Gastrocnemius medialis (tissue), 4 donors: ENCODE measurements at regions not wholly inside any gene's neighbourhood (a gene's known extent, or its start where the extent isn't known, plus 50 kb on each side); places are given as distances from the start of the nearest gene placed in this dataset.
"Not testable (repeated sequence)": the region's sequence is repeated elsewhere in the genome, so short reads cannot be mapped to it uniquely, and the experiment has no call there.

Source experiments
- ATAC-seq, 2 donors: fragments of 150-250 bp; one replicate each; pipeline ENCODE4 v1.9.1; 2016
- DNase-seq, 2 donors: peaks; one replicate each; pipeline ENCODE4 v3.0.0-alpha.2; 2019
- H3K27ac ChIP-seq, 4 donors: fragments of 200-600 bp; sonication (generic); 1 replicate in 1 of 4; 2 replicates in 3 of 4; pipeline ENCODE4 v1.5.1; 2016 to 2018; ENCODE audit warnings: mild to moderate bottlenecking in 2 of 4, moderate library complexity in 1 of 4
- H3K27me3 ChIP-seq, 3 donors: fragments of 200-600 bp; sonication (generic) in 2 of 3; 1 replicate in 1 of 3; 2 replicates in 2 of 3; pipeline versions ENCODE4 v1.5.1 to v1.6.0; 2016 to 2019; ENCODE audit warnings: mild to moderate bottlenecking in 1 of 3, moderate library complexity in 1 of 3
- H3K36me3 ChIP-seq, 2 donors: fragments of 200-600 bp; sonication (generic) in 1 of 2; one replicate each; pipeline ENCODE4 v1.5.1; 2017 to 2018
- H3K4me1 ChIP-seq, 2 donors: fragments of 200-600 bp; sonication (generic) in 1 of 2; one replicate each; pipeline ENCODE4 v1.5.1; 2016 to 2017; ENCODE audit warnings: mild to moderate bottlenecking in 2 of 2
- H3K4me3 ChIP-seq, 4 donors: fragments of 200-600 bp; sonication (generic) in 3 of 4; 1 replicate in 1 of 4; 2 replicates in 3 of 4; pipeline ENCODE4 v1.5.1; 2016 to 2019; ENCODE audit warnings: mild to moderate bottlenecking in 2 of 4
- H3K9me3 ChIP-seq, 3 donors: fragments of 200-600 bp; sonication (generic) in 2 of 3; 1 replicate in 1 of 3; 2 replicates in 2 of 3; pipeline ENCODE4 v1.5.1; 2016 to 2019
- CTCF ChIP-seq, 5 experiments: fragments of 450-650 bp in 3 of 5; fragments of 200-600 bp in 2 of 5; sonication (generic) in 2 of 5; IDR thresholded peaks in 4 of 5; conservative IDR thresholded peaks in 1 of 5; 1 replicate in 4 of 5; 2 replicates in 1 of 5; pipeline ENCODE4 v1.5.1; 2016 to 2019; ENCODE audit warnings: antibody characterized with exemption in 5 of 5, mild to moderate bottlenecking in 3 of 5, moderate library complexity in 3 of 5
- POLR2A ChIP-seq, 2 donors: fragments of 450-650 bp; IDR thresholded peaks; one replicate each; pipeline ENCODE4 v1.6.1; 2017; ENCODE audit warnings: antibody characterized with exemption in 2 of 2, mild to moderate bottlenecking in 2 of 2, moderate library complexity in 2 of 2
- in situ Hi-C, 4 donors: fragments of 200-750 bp; cut with MboI; loops; one replicate each; pipeline versions ENCODE4 v1.15.0 to v1.8.0; 2017; ENCODE audit warnings: low sequenced_read_pairs in 4 of 4
- intact Hi-C: fragments of 100-400 bp; cut with DNase I; formaldehyde crosslinking; loops from one replicate; pipeline ENCODE4 v1.15.1; 2023; ENCODE audit warnings: low total_unique reads

GRCh38 chr5:116731432-116731831 lies 156.8 kb upstream of the SEMA6A start:
- DNase-seq (no peak), ATAC-seq (no peak)
- Histone ChIP-seq H3K4me1 (no peaks in the 10 kb centered on the region), H3K36me3 (no peaks in the 10 kb centered on the region), H3K27me3 (no peaks in the 10 kb centered on the region), H3K27ac (no peak overlapping the region), H3K4me3 (no peak overlapping the region), H3K9me3 (no peaks in the 10 kb centered on the region)
- intact Hi-C loops = no loop called here
- TF ChIP-seq POLR2A (IDR thresholded peaks at IDR 0.05) (no peak), CTCF (IDR thresholded peaks at IDR 0.05 in 4 of 5, conservative IDR thresholded peaks at IDR 0.05 in 1 of 5) (no peak)
- in situ Hi-C loops = no loop called here

GRCh38 chr5:116730706-116731105 lies 156.1 kb upstream of the SEMA6A start:
- intact Hi-C loops = no loop called here
- Histone ChIP-seq H3K36me3 (no peaks in the 10 kb centered on the region), H3K27me3 (no peaks in the 10 kb centered on the region)

GRCh38 chr5:116730185-116730584 lies 155.6 kb upstream of the SEMA6A start:
- in situ Hi-C loops = no loop called here
- TF ChIP-seq POLR2A (IDR thresholded peaks at IDR 0.05) = no peak
- TF ChIP-seq CTCF (IDR thresholded peaks at IDR 0.05 in 4 of 5, conservative IDR thresholded peaks at IDR 0.05 in 1 of 5) = no peak
- Histone ChIP-seq H3K36me3 (no peaks in the 10 kb centered on the region), H3K4me3 (no peak overlapping the region), H3K9me3 (no peaks in the 10 kb centered on the region), H3K27me3 (no peaks in the 10 kb centered on the region), H3K27ac (no peak overlapping the region), H3K4me1 (no peaks in the 10 kb centered on the region)
- intact Hi-C loops = no loop called here
- no peak for DNase-seq
- ATAC-seq = no peak

More at GRCh38 chr5:116730706-116731105, 156.1 kb upstream of the SEMA6A start:
- Histone ChIP-seq H3K27ac (no peak overlapping the region), H3K4me3 (no peak overlapping the region), H3K4me1 (no peaks in the 10 kb centered on the region), H3K9me3 (no peaks in the 10 kb centered on the region)
- ATAC-seq = no peak
- in situ Hi-C loops = no loop called here
- no peak for TF ChIP-seq POLR2A (IDR thresholded peaks at IDR 0.05)
- TF ChIP-seq CTCF (IDR thresholded peaks at IDR 0.05 in 4 of 5, conservative IDR thresholded peaks at IDR 0.05 in 1 of 5) = no peak
- no peak for DNase-seq

GRCh38 chr5:116727248-116727647 lies 152.6 kb upstream of the SEMA6A start:
- Histone ChIP-seq H3K36me3 (no peaks in the 10 kb centered on the region), H3K27me3 (no peaks in the 10 kb centered on the region), H3K9me3 (no peaks in the 10 kb centered on the region), H3K4me1 (no peaks in the 10 kb centered on the region), H3K27ac (no peak overlapping the region), H3K4me3 (no peak overlapping the region)
- no peak for DNase-seq
- TF ChIP-seq POLR2A (IDR thresholded peaks at IDR 0.05) (no peak), CTCF (IDR thresholded peaks at IDR 0.05 in 4 of 5, conservative IDR thresholded peaks at IDR 0.05 in 1 of 5) (no peak)
- in situ Hi-C loops (no loop called here), intact Hi-C loops (no loop called here)
- no peak for ATAC-seq

GRCh38 chr5:116726180-116726579 lies 151.6 kb upstream of the SEMA6A start:
- ATAC-seq, H3K27ac ChIP-seq, H3K27me3 ChIP-seq, in situ Hi-C loops, intact Hi-C loops, DNase-seq, H3K36me3 ChIP-seq, H3K4me1 ChIP-seq, H3K4me3 ChIP-seq, H3K9me3 ChIP-seq: not testable (repeated sequence)
